Stimulated activated naive CD4-positive, alpha-beta T cell (primary cell): ENCODE measurements at regions not wholly inside any gene's neighbourhood (a gene's known extent, or its start where the extent isn't known, plus 50 kb on each side); places are given as distances from the start of the nearest gene placed in this dataset.
"Not testable (repeated sequence)": the region's sequence is repeated elsewhere in the genome, so short reads cannot be mapped to it uniquely, and the experiment has no call there.

Experiments
- DNase-seq, 6 experiments: peaks; one replicate each; lab custom pipeline; 2025; lab: John Stamatoyannopoulos, UW

DNA sequence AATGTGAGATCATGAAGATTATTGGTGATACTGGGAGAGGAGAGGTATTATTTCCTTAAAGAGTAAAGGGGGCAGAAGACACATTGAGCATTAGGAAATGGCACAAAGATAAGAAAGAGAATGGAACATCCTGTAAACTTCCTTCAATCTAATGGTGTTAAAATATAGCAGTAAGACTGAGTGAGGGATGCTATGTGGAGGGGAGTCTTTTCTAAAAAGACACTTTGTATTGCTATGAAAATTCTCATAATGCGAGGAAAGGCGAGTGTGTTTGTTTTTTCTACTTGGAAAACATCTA is 405.2 kb downstream of the ARL4A start:
- DNase-seq: no peak

DNA sequence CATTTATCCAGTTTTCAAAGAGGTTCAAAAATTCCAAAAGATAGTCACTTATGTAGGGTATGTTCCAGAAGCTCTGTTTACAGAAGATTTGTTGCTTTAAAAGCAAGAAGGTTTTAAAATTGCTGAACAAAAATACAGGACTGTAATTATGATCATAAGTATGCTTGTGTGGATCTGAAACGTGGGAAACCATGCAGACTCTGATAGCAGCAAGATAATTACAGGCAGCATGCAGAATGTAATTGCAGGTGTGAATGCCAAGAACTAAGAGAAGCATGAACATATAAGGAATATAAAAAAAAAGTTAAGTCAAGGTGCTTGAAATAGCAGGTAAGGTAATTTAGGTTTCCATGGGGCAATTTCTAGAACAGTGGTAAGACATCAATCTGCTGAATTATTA is 405.7 kb downstream of the ARL4A start:
- DNase-seq: no peak

DNA sequence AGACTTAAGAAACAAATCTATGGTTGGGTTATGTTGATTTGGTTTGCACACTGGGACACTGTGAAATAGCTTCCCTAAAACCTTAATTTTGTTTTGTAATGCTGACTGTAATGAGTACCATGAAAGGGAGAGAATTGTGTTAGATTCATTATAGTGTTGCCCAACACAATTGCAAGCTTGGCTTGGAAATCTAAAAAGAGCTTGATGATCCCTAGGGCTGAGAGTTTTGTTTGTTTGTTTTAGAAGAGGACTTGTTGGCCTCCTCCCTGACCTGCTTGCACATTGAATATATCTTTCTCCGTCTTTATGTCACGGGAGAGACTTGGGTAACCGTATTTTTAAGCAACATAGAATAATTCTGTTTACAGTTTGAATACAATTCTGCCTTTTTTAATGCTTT is 410.1 kb downstream of the ARL4A start:
- DNase-seq: no peak

GRCh38 chr7:13098161-13098560 is 410.7 kb downstream of the ARL4A start:
- no peak for DNase-seq

- DNase-seq: no peak
Measured at GRCh38 chr7:13099154-13099795, 411.8 kb downstream of the ARL4A start.

DNA sequence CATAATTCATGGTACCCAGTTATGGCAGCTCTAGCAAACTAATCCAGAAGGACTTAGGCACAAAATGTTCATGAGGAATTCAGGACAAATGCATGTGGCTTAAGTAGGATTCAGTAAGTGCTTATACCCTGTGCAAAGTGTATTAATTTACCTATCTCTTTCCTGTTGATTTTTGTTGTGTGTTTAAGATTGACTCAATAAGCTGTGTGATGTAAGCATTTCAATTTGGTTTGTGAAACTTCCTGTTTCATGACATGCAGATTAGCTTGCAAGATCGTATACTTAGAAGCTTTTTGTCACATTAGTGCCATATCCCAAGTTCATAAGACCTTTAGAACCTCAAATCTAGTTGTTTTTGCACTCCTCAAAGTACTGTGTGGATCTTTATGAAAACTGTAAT is 416.7 kb downstream of the ARL4A start:
- DNase-seq: no peak

GRCh38 chr7:13105209-13105608 is 417.8 kb downstream of the ARL4A start:
- no peak for DNase-seq

- no peak for DNase-seq
Measured at GRCh38 chr7:13106513-13106912, 419.1 kb downstream of the ARL4A start.

- DNase-seq: no peak
Measured at GRCh38 chr7:13107291-13107690, 419.9 kb downstream of the ARL4A start.

DNA sequence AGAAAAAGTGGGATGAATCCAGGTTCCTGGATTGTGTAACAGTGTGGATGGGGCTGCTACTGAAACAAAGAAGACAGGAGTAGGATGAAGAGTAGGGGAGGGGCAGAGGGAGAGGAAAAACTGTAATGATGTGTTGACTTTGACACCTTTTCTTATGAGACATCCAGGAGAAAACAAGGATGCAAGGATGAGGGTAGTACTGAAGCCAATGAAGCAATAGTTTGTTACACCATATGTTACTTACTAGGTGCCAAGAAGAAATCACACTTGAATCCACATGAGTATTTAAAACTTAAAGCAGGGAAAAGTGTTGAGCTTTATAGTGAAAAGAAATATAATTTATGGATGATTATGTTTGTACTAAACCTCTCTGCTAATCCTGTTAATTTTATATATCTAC is 420.6 kb downstream of the ARL4A start:
- no peak for DNase-seq

- DNase-seq: no peak
Measured at GRCh38 chr7:13109201-13109600, 421.8 kb downstream of the ARL4A start.

DNA sequence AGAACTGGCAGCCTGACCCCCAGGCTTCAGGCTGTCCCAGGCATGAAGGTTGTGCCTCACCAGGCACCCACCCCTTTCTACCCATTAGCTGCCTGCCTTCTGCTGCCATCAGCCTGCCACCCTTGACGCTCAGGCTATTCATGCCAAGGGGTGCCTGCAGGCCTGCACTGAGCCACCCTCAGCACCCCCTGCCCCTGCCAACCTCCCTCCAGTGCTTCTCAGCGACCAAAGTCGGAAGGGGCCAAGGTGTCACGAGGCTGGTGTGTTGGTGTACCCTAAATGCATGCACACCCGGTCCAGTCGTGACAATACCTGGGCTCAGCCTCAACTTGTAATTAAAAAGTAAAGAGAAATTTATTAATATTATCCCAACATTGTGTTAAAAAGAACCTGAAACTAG is 422.7 kb downstream of the ARL4A start:
- DNase-seq: no peak

DNA sequence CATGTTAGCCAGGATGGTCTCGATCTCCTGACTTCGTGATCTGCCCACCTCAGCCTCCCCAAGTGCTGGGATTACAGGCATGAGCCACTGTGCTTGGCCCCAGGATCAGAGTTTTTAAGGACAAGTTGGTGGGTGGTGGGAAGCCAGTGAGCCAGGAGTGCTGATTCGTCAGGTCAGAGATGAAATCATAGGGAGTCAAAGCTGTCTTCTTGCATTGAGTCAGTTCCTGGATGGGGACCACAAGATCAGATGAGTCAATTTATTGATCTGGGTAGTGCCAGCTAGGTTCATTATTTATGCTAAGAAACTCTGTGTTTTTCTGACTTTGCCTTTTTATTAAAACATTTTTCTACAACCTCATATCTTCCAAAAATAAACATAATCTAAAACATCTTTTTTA is 423.8 kb downstream of the ARL4A start:
- DNase-seq: no peak

GRCh38 chr7:13114240-13114639 is 426.8 kb downstream of the ARL4A start:
- DNase-seq: not testable (repeated sequence)

DNA sequence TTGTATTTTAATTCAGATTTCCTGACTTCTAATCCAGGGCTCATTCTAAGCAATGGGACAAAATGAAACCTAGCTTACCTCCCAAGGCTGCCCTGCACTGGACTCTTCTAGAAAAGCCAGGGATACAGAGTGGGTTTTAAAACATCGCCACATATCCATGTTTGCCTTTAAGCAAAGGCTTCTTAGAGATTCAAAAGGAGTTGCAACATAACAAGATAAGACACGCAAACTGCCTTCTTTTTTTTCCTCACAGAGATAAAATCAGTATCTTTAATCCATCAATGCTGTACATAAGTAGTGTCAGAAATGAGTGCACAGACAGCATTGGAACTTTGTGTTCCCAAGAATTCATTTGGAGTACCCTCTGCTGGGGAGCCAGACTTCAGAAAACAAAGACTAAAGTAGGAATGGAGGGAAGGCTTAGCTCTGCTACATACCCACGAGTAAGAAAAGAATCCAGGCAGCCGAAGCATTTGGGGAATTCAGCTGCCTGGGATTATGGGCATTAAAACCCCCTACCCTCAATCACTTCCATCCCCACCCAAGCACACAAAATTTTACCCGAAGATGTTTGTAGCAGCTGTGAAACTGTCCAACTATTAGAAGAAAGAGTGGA is 427.8 kb downstream of the ARL4A start:
- DNase-seq: no peak

DNA sequence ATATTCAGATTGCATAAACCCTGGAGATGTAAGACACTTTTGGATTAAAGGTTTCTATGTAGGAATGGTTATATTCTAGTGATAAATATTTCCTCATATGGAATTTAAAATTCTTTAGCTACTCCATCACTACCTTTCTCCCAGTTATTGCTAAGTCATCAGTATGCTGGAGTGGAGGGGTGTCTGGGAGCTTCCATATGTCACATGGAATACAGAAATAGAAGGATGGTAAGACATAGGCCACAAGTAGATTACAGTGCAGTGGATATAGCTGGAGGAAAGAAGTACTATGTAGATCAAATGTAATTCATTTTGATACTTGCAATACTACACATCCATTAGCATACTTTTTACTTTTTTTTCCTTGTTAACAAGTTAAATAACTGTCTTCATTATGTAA is 428.4 kb downstream of the ARL4A start:
- DNase-seq: no peak

GRCh38 chr7:13117103-13117502 is 429.7 kb downstream of the ARL4A start:
- DNase-seq: no peak

GRCh38 chr7:13117592-13117991 is 430.2 kb downstream of the ARL4A start:
- no peak for DNase-seq

- DNase-seq: not testable (repeated sequence)
Measured at GRCh38 chr7:13124629-13125028, 437.2 kb downstream of the ARL4A start.

DNA sequence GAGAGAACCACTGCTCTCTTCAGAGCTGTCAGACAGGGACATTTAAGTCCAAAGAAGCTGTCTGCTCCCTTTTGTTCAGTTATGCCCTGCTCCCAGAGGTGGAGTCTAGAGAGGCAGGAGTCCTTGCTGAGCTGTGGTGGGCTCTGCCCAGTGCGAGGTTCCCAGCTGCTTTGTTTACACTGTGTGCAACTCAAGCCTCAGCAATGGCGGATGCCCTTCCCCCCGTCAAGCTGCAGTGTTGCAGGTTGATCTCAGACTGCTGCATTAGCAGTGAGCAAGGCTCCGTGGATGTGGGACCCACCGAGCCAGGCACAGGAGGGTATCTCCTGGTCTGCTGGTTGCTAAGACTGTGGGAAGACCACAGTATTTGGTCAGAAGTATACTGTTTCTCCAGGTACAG is 438.9 kb downstream of the ARL4A start:
- no peak for DNase-seq

GRCh38 chr7:13130321-13130720 is 442.9 kb downstream of the ARL4A start:
- DNase-seq: no peak

DNA sequence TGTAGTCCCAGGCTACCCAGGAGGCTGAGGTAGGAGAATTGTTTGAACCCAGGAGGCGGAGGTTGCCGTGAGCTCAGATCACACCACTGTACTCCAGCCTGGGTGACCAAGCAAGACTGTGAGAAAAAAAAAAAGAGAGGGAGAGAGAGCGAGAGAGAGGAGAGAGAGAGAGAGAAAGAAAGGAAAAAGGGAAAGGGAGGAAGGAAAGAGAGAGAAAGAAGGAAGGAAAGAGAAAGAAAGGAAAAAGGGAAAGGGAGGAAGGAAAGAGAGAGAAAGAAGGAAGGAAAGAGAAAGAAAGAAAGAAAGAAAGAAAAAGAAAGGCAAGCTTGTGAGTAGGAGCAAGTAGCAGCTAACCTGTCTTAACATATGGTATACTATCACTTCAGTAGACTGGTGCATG is 443.5 kb downstream of the ARL4A start:
- DNase-seq: not testable (repeated sequence)

DNA sequence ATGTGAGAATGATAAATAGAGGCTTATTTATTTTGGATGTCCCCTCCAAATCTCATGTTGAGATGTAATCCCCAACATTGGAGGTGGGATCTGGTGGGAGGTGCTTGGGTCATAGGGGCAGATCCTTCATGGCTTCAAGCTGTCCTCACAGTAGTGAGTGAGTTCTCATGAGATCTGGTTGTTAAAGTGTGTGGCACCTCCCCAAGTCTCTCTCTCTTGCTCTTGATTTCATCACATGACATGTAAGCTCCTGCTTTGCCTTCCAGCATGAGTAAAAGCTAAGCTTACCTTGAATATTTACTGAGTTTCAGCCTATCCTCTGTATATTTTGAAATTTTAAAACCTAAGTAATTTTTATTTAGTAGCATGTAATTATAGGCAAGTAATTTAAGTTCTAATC is 444.9 kb downstream of the ARL4A start:
- DNase-seq: no peak

DNA sequence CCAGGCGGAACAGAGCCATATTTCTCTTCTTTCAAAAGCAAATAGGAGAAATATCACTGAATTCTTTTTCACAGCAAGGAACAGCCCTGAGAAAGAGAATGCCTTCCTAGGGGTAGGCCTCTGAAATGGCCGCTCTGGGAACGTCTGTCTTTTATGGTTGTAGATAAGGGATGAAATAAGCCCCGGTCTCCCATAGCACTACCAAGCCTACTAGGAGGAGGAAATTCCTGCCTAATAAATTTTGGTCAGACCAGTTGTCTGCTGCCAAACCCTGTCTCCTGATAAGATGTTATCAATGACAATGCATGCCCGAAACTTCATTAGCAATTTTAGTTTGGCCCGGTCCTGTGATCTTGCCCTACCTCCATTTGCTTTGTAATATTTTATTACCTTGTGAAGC is 448.9 kb downstream of the ARL4A start:
- DNase-seq: not testable (repeated sequence)
